DMS79 (cell line): ENCODE measurements at regions not wholly inside any gene's neighbourhood (a gene's known extent, or its start where the extent isn't known, plus 50 kb on each side); places are given as distances from the start of the nearest gene placed in this dataset.
A peak's percentile ranks its signal among the peaks of the same experiment; 100 is the strongest.
"Not testable (repeated sequence)": the region's sequence is repeated elsewhere in the genome, so short reads cannot be mapped to it uniquely, and the experiment has no call there.

Experiments
- DNase-seq: peaks from one replicate; lab custom pipeline; 2025; lab: John Stamatoyannopoulos, UW

DNA sequence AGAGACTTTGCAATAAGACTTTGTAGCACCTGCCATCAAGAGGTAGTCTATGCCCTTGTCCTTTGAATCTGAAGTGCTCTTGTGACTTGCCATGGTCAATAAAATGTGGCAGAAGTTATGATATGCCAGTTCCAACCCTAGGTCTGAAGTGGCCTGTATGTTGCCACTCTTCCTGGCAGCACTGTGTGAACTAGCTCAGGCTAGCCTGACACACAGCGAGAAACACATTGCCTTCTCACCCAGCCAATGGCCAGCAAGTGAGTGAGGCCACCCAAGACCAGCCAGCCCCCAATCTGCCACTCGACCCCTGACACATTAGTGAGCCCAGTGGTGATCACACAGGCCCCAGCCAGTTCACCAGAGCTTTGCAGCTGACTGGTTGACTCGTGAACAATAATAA is 52.7 kb upstream of the OSMR start:
- peak; percentile 95 for DNase-seq

- DNase-seq = not testable (repeated sequence)
Observed at GRCh38 chr5:38794037-38794436, 51.8 kb upstream of the OSMR start.

DNA sequence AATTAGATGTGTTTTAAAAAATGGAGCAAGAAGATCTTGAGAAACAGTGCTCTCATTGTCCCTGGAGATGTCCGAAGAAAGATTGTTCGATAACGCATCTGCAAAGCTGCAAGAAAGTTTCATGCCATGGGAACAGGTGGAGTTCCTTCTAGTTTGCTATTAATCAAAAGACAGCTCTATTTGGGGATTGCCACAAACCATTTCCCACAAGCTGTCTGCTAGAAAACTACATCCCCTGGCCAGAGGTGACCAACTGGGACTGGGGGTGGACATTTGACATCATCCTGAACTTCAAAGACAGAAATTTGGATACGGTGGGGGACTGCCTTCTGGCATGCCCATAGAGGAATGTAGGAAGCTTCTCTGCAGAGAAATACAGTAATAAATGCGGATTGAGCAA is 50.8 kb upstream of the OSMR start:
- no peak for DNase-seq

- no peak for DNase-seq
Observed at GRCh38 chr5:38795986-38796741, 49.6 kb upstream of the OSMR start.
